Muscle of back (tissue), 3 donors: ENCODE measurements at regions not wholly inside any gene's neighbourhood (a gene's known extent, or its start where the extent isn't known, plus 50 kb on each side); places are given as distances from the start of the nearest gene placed in this dataset.
"Not testable (repeated sequence)": the region's sequence is repeated elsewhere in the genome, so short reads cannot be mapped to it uniquely, and the experiment has no call there.

Experiments
- DNase-seq, 3 donors: peaks; one replicate each; pipeline versions ENCODE4 v3.0.0 to v3.0.0-alpha.2; 2013

- DNase-seq: no peak
These were observed 145.6 kb downstream of the HSD17B3 start for GRCh38 chr9:96156171-96156974.

- DNase-seq: no peak
These were observed 147.9 kb downstream of the HSD17B3 start for GRCh38 chr9:96154081-96154480.

- no peak for DNase-seq
These were observed 149.4 kb downstream of the HSD17B3 start for GRCh38 chr9:96152550-96152949.

GRCh38 chr9:96150324-96151227, 151.4 kb downstream of the HSD17B3 start:
- no peak for DNase-seq

GRCh38 chr9:96149533-96150280, 152.3 kb downstream of the HSD17B3 start:
- no peak for DNase-seq

- DNase-seq: no peak
These were observed 153.1 kb downstream of the HSD17B3 start for GRCh38 chr9:96148634-96149532.

- DNase-seq: not testable (repeated sequence)
These were observed 154.9 kb downstream of the HSD17B3 start for GRCh38 chr9:96147029-96147428.

- DNase-seq: no peak
These were observed 160.3 kb downstream of the HSD17B3 start for GRCh38 chr9:96141666-96142065.

- DNase-seq: no peak
These were observed 160.9 kb downstream of the HSD17B3 start for GRCh38 chr9:96141128-96141474.

GRCh38 chr9:96140296-96141127, 161.5 kb downstream of the HSD17B3 start:
- DNase-seq: peak in 2 of 3 donors; percentile 31 to 76

GRCh38 chr9:96139592-96140295, 162.2 kb downstream of the HSD17B3 start:
- DNase-seq: peak in 2 of 3 donors; percentile 77 to 83

GRCh38 chr9:96138616-96139015, 163.4 kb downstream of the HSD17B3 start:
- DNase-seq: no peak

- no peak for DNase-seq
These were observed 164.1 kb downstream of the HSD17B3 start for GRCh38 chr9:96137671-96138429.

GRCh38 chr9:96136992-96137670, 164.8 kb downstream of the HSD17B3 start:
- DNase-seq: peak in 2 of 3 donors; percentile 39 to 69

- no peak for DNase-seq
These were observed 166.2 kb downstream of the HSD17B3 start for GRCh38 chr9:96135753-96136290.

GRCh38 chr9:96135076-96135752, 166.8 kb downstream of the HSD17B3 start:
- no peak for DNase-seq
